ENCODE measurements at regions not wholly inside any gene's neighbourhood (a gene's known extent, or its start where the extent isn't known, plus 50 kb on each side); places are given as distances from the start of the nearest gene placed in this dataset.

DNA sequence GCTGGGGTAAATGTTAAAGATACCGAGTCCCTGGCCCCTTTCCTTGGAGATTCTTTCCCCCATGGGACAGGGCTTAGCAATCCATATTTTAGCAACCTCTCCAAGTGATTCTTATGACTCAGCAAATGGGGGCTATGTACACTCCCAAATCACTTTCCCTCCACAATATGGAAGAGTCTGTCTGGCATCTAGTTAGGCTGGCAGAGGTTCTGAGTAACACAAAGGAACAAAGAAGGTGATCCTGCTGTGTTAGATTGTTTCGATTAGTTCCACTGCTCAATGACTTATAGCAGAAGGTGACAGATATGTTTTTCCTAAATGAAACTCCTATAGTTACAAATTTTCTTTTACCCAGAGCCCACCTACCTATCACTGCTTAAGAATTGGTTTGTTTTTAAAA lies 154.0 kb upstream of the SYT13 start:
- TF ChIP-seq, protein P1, sequence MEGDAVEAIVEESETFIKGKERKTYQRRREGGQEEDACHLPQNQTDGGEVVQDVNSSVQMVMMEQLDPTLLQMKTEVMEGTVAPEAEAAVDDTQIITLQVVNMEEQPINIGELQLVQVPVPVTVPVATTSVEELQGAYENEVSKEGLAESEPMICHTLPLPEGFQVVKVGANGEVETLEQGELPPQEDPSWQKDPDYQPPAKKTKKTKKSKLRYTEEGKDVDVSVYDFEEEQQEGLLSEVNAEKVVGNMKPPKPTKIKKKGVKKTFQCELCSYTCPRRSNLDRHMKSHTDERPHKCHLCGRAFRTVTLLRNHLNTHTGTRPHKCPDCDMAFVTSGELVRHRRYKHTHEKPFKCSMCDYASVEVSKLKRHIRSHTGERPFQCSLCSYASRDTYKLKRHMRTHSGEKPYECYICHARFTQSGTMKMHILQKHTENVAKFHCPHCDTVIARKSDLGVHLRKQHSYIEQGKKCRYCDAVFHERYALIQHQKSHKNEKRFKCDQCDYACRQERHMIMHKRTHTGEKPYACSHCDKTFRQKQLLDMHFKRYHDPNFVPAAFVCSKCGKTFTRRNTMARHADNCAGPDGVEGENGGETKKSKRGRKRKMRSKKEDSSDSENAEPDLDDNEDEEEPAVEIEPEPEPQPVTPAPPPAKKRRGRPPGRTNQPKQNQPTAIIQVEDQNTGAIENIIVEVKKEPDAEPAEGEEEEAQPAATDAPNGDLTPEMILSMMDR (IDR thresholded peaks at IDR 0.05; ENCODE audit: low read depth, low read length), result no peak
- TF ChIP-seq POLR2A (IDR thresholded peaks at IDR 0.05; ENCODE audit: extremely low read depth, insufficient read length), result no peak
- TF ChIP-seq, protein P2, sequence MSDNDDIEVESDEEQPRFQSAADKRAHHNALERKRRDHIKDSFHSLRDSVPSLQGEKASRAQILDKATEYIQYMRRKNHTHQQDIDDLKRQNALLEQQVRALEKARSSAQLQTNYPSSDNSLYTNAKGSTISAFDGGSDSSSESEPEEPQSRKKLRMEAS (IDR thresholded peaks at IDR 0.05; ENCODE audit: low read depth, low read length), result no peak
